CD4-positive, alpha-beta T cell treated with Interleukin-15 for 1 hour (primary cell): ENCODE measurements at regions not wholly inside any gene's neighbourhood (a gene's known extent, or its start where the extent isn't known, plus 50 kb on each side); places are given as distances from the start of the nearest gene placed in this dataset.
"Not testable (repeated sequence)": the region's sequence is repeated elsewhere in the genome, so short reads cannot be mapped to it uniquely, and the experiment has no call there.

Experiments
- DNase-seq: peaks from one replicate; pipeline ENCODE4 v3.0.0-alpha.2; 2020

DNA sequence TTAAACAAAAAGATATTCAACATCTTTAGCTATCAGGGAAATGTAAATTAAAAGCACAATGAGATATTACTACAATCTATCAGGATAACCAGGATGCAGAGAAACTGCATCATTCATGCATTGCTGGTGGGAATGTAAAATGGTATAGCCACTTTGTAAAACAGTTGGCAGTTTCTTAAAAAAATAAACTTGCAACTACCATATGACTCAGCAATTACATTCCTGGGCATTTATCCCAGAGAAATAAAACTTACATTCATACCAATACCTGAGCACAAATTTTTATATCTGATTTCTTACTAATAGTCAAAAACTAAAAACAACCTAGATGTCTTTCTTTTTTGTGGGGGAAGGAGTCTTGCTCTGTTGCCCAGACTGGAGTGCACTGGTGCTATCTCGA, 190.3 kb upstream of the TAB2 start:
- no peak for DNase-seq

DNA sequence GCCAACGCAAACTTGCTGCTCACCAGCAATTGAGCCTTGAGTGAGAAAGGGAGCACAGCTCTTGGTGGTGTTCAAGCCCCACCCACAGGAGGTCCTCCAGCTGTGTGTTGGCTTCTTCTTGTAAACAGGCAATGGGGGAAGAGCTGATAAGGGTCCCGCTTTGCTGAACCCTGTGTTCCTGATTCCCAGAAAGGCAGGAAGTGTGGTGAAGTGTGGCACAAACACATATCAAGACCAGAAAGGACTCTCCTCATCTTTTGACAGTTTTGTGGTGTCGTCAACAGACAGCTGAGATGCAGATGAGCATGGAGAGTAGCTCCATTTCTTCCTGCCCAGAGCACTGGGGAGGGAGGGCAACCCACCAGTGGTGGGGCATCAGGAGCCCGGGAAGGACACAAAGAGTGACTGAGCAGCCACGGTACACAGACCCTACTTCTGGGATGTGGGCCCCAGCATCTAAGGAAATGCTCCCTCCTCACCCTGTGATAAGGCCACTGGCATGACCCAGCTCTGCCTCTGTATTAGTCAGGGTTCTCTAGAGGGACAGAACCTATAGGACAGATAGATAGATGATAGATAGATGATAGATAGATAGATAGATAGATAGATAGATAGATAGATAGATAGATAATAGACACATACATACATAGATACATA, 188.9 kb upstream of the TAB2 start:
- peak; percentile 49 for DNase-seq

DNA sequence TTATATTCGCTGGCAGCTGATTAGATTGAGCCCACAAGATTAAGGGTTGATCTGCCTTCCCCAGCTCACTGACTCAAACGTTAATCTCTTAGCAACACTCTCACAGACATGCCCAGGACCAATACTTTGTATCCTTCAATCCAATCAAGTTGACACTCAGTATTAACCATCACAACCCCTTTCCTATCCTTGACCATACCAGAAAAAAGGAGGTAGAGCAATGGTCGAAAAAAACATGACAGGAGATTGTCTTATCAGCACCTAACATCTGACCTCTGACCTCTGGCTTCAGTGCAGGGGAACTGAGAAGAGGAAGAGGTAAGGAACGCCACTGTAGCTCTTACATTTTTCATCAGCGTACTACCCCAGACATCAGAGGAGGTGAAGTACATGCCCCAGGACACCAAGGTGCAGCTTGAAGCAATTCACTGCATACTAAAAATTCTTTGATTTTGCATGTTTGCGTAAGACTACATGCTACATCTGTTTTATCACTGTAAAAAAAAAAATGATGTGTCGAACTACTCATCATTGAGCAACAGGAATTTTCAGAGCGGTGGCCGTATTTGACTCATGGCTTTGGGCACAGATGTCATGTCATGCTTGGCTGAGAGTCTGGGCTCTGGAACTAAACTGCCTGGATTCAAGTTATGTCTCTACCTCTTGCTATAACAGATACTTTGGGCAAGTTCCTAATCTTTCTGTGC, 188.0 kb upstream of the TAB2 start:
- DNase-seq = no peak

DNA sequence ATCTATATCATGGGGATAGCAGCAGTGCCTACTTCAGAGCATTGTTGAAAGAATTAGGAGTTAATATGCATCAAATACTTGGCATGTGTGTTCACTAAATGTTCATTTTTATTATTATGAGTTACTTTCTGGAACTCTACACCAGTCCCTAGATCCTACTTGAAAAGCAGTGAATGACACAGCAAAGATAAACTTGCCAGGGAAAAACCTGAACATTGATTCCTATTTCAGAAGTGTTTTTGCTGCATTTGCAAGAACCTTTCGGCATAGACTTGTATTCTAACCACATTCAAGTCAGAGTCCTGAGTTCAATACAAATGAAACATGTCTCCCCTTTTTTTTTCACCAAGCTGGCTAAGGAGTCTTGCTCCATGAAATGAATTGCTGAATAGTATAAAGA, 187.4 kb upstream of the TAB2 start:
- no peak for DNase-seq

DNA sequence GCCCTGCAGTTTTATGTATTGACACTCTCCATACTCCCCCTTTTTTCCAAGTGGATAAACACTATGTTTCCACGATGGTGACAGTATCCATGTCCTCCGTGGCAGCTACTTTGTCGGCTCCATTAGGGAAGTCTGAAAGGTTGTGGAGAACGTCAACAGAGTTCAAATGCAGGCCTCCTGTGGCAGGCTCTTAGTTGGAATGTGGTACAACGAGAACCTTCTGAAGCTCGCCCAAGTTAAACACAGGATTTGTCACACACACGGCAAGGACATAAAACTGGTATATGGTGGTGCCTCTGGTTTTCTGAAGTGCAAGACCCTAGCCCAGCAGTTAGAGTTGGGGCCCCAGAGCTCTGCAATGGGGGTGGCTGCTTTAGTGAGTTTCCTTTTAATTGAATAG, 187.0 kb upstream of the TAB2 start:
- no peak for DNase-seq

DNA sequence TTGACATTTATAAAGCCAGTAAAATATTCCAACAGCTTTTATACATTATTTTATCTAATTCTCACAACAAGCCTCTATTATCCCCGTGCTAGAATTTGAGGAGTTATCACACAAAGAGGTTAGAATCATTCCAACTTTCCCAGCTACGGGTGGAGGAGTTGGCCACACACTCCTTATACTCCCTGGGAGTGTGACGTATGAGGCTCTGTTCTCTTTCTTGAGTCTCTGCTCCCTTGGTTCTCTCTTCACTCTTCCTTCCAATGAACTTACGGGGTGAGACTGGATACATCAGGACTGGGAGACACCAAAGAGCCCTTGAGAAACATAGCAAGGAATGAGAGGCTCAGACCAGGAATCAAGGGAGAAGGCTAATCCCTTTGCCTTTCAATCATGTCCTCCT, 185.6 kb upstream of the TAB2 start:
- no peak for DNase-seq

DNA sequence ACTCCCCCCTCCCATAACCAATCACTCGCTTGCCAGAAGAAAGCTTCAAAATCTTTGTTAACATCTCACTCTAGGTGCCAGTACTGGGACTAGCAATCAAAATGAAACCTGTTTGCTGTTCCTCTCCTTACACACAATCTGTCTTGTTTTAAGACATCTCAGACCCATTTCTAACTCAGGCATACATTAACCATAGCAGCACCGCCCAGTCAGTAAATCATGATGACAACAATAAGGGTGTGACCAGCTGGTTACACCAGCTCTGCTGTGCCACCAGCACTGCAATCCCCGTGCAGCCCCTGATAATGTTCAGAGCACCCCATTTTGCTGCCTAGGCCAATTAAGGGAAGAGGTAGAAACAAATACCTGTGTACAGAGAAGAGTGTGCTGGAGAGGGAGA, 185.2 kb upstream of the TAB2 start:
- no peak for DNase-seq

DNA sequence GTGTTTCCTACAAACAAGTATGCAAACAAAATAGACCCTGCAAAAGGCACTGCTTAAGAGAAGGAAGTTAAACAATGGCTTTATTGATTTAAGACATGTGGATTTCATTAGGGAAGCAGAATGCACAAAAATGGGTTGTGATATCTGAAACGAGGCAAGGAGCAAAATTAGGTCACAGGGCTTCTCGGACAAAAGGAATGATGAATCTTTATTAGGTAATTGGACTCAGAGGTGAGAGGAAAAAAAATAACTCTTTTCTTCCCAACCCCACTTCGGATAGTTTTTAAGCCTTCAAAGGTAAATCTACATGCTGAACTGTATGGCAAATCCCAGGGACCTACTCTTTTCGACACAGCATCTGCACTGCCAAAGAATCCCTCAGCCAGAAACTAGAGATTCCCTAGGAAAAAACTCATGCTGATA, 183.0 kb upstream of the TAB2 start:
- no peak for DNase-seq

DNA sequence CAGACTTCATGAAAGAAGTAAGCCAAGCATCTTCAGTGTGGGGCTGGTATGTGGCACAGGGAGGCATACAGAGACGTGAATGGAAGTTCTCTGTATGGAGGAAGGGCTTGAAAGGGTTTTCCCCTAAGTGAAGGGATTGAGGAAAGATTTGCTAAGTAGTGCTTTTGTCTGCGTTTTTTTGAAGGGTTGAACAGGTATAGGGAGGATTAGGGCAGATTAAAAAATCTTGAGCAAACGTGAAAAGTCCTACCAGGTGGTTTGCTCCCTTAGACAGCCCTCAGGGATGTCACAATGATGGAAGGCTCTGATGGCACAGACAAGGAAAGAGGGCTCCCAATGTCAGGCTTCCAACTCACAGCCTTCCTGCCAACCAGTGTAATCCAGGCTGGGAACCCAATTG, 181.7 kb upstream of the TAB2 start:
- no peak for DNase-seq

DNA sequence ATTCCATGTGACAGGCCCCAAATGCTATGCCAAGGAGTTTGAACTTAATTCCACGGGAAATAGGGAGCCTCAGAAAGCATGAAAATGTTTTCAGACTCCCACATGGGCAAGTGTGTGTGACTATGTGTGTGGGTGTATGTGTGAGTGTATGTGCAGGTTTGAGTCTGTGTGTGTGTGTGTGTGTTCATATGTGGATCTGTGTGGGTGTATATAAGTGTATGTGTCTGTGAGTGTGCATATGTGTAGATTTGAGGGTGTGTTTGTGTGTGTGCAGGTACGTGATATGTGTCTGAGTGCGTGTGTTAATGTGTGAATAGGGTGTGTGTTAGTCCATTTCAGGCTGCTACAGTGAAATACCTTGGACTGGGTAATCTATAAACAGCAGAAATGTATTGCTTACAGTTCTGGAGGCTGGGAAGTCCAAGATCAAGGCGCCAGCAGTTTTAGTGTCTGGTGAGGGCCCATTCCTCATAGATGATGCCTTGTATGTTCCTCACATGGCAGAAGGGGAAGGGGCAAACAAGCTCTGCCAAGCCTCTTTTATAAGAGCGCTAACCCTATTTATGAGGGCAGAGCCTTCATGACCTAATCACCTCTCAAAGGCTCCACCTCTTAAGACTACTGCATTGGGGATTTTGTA, 181.1 kb upstream of the TAB2 start:
- no peak for DNase-seq

DNA sequence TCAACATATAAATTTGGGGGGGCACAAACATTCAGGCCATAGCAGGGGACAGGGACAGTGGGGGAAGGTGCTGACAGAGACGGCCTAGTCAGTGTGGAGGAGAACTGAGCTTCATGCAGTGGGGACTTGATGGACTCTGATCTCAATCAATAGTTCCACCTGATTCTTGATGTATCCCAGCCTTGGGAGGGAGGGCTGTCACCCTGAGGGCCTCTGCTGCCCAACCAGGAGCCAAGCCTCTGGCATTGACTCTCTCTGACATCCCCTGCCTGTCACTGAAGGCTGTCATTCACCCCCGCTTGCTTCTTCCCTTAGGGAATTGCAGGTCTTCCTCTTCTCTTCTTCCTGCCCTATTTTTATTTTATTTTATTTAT, 180.6 kb upstream of the TAB2 start:
- DNase-seq = no peak

DNA sequence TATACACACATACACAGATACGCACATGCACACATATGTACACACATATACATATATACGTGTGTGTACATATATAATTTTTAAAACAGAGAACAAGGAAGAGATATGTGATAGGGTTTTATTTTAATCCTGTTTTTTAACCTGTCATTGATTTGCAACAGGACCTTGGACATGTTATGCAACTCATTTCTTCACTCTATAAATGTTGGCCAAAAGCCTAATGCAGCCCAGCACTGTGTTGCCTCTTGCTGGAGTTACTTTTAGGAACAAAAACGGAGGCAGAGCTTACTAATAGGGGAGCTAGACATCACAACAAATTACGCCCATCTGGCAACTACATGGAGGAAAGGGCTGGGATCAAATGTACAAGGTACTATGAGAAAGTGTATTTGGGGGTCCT, 179.9 kb upstream of the TAB2 start:
- no peak for DNase-seq

DNA sequence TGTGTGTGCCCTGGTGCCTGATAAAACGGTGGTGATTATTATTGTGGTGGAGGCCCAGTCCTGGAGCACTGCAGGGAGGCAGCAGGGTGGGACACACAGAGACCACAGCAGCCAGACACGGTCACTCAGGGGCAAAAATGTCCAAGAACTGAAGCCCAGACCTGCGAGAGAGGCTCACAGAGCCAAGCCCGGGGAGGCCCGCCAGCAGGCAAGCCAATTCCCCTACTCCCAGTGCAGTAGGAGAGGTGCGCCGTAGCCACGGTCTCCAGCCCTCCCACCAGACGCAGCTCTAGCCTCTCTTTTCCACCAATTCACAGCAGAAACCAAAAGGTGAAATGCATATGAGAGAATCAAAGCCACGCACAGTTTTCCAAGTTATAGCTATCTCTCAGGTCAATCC, 179.4 kb upstream of the TAB2 start:
- DNase-seq = no peak

DNA sequence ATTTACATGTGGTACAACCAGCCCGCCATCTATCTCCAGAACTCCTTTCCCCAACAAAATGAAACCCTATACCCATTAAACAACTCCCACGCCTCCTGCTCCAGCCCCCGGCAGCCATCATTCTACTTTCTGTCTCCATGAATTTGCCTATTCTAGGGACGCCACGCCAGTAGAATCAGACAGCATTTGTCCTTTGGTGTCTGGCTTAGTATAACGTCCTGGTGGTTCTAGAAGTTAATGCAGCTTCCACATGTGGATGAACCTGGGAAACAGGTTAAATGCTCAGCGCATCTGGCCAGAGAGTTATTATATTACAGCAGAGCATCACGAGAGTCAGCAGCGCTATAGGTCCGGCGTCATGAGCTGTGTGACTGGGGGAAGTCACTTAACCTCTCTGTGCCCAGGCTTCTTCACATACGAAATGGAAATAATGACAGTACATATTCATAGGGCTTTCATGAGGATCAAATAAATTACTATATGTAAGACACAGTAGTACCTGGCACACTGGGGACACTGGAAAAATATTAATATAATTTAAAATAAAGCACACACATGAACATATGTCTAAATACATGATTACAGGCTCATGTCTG, 178.7 kb upstream of the TAB2 start:
- no peak for DNase-seq

DNA sequence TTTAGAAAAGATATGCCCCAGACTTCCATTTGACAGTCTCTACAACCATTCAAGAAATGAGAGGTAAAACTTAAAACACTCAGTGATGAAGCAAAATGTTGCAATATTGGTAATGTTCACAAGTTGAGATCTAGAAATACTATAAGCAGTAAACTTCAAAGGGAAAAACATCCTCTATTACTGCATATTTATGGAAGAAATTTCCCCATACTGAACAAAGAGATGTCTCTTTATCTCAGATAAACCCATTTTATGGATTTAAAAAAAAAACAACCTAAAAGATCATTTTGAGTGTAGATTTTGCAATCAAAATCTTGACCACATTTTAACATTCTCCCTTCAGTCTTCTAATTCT, 177.8 kb upstream of the TAB2 start:
- DNase-seq = no peak

DNA sequence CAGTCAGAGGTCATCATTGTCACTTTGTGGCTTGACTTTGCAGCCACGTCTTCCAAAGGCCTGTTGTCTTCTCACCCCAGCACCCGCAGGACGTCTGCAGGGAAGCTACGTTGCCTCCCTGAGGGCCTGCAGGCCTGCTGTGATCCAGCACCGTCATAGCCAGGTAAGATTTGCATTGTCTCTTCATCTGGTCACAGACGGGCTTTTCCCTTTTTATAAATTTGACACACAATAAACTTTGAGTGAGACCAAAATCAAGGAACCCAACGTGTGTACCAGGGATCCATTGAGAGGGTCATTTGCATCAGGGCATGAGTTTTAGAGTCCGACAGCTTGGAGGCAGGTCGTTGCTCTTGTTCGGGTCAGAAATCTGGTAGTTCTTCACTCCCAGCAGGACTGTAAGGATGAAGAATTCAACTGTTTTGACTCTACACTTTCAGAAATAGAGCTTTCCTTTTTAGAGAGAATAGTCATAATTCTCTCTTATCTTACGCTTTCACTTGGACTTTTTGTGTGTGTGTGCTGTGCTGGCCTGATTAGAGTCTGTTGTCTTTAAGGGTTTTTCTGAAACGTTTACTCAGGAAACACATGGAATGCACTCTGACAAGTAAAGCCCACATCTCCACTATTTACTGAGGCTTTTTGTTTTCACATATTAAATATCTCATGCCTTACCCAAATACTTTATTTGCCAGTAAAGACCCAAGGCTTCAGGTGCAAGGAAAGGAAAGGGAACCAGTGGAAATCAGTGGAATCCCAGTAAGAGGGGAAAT, 177.2 kb upstream of the TAB2 start:
- peak; percentile 56 for DNase-seq

DNA sequence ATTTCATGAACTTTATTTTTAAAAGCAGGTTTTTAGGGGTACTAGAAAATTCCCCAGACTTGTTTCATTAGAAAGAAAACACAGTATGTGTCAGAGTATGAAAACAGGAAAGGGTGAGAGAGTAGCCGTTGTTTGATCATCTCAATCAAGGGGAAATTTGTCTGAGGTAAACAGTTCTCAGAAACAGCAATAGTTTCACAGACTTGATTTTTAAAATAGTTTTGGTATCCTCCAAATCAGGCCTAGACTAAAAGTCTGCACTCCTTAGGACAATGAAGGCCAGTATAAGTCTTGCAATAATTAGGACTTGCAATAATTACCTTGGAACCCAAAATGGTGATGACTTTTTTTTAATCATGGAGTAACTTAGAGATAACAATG, 176.6 kb upstream of the TAB2 start:
- no peak for DNase-seq

DNA sequence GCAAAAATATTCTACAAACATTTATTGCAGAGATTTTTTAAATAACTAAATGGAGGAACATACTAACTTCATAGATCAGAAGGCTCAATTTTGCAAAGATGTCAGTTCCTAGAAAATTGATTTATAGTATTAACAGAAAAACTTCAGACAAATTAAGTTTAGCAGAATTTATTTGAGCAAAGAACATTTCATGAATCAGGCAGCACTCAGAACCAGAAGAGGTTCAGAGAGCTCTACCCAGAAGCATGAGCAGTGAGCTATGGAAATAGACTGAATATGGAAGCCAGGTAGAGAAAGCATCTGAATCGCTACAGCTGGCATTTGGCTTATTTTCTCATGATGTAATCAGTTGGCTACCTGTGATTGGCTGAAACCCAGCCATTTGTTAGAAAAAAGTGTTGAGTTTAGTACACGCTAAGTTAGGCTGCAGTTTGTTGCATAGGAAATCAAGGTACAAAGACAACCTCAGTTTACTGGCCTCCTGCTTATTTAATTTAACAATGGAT, 174.5 kb upstream of the TAB2 start:
- DNase-seq = no peak

DNA sequence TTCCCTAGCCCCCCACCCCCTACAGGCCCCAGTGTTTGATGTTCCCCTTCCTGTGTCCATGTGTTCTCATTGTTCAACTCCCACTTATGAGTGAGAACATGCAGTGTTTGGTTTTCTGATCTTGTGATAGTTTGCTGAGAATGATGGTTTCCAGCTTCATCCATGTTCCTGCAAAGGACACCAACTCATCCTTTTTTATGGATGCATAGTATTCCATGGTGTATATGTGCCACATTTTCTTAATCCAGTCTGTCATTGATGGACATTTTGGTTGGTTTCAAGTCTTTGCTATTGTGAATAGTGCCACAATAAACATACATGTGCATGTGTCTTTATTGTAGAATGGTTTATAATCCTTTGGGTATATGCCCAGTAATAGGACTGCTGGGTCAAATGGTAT, 171.7 kb upstream of the TAB2 start:
- not testable (repeated sequence) for DNase-seq

DNA sequence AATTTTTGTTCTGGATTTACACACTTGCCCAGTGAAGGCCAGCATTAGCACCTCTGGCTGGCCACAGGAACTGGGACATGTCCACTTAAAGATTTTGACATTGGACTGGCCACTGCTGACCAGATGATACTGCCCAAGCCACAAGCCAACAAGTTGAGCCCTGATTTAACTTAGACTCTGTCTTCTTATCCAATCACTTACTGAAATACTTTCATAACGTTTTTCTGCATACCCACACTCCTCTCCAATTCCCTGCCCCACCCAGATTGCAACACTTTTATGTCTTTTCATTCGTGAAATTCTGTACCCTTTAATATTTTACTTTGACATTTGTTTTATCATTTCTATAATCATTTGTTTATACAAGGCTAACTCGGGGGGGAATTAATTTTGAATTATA, 170.3 kb upstream of the TAB2 start:
- no peak for DNase-seq

DNA sequence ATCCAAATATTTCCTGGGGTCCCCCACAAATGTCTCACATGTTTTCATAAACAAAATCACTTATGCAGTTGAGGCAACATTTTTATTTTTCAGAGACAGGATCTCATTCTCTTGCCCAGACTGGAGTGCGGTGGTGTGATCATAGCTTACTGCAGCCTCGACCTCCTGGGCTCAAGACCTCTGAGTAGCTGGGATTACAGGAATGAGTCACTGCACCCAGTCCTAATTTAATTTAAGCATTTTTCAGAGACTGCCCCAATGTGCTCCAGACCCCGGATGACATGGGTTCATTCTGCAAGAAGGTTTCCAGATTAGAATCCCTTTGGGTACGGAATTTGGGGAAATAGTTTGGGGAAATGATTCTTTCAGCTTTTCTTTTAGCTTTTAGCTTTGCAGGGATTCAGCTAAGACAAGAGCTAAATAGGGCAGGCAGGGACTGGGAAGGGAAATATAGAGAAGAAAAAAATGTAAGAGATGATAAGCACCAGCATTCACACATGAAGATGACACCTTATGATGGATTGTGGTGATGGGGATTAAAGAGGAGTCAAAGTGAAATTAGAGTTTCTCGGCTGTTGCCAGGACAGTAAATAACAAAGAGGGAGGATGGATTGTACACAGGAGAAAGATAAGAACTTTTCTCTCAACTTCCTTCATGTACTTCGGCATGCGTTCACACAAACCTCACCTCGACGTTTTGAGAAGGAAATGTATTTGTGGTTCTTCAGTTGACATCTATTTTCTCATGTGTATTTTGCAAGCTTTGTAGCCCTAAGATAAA, 169.4 kb upstream of the TAB2 start:
- DNase-seq = no peak

DNA sequence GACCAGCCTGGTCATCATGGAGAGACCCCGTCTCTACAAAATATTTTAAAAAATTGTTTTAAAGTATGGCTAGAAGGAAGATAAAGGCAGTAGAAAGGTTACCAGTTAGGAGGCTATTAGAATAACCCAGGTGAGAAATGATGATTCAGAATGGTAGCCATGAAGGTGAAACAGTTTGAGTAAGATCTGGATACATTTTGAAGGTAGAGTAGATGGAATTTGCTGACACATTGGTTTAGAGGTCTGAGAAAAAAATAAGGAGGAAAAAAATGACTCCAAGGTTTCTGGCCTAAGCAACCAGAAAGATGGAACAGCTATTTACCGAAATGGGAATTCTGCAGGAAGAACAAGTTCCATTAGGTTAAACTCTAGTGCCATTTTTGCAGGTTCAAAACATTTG, 167.9 kb upstream of the TAB2 start:
- DNase-seq = no peak

DNA sequence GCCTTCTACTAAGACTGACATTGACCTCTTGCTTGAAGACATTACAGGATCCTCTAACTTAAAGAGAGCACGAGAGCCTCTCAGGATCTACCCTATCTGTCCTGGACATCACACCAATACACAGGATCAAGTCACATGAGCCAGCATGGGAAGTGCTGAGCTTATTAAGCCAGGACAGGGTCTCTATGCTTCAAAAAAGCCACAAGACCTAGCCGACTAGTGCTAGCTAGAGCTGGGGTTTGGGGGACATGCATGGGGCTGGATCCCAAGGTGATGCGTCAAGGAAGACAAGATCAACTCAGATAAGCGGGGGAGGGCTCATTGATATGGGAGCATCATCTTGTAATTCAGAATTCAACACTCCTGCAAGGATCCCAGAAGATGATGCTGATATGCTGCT, 167.2 kb upstream of the TAB2 start:
- DNase-seq = no peak
